ENCODE measurements at regions not wholly inside any gene's neighbourhood (a gene's known extent, or its start where the extent isn't known, plus 50 kb on each side); places are given as distances from the start of the nearest gene placed in this dataset.

GRCh38 chr4:155568641-155569220, 97.9 kb upstream of the GUCY1A1 start:
- no TSS peak for BruUV-seq (replicated peaks)
- Histone ChIP-seq H3K4me1 (ENCODE audit: insufficient read depth, low read length, poor library complexity, severe bottlenecking) (no peaks in the 10 kb centered on the region), H2AFZ (ENCODE audit: low read length) (no peak overlapping the region), H3K4me3 (ENCODE audit: low read depth, low read length, poor library complexity, severe bottlenecking) (no peak overlapping the region), H3K9me2 (ENCODE audit: insufficient read depth, low read length) (no peaks in the 10 kb centered on the region), H4K20me1 (ENCODE audit: insufficient read depth, low read length) (no peaks in the 10 kb centered on the region; the same call in 1 of the 2 replicates), H3K36me3 (ENCODE audit: insufficient read depth, low read length) (no peaks in the 10 kb centered on the region), H3K9me3 (ENCODE audit: low read length) (no peaks in the 10 kb centered on the region), H3K4me2 (ENCODE audit: low read length) (no peak overlapping the region), H3K27ac (ENCODE audit: low read depth, low read length, poor library complexity, severe bottlenecking) (no peak overlapping the region), H3K79me2 (ENCODE audit: insufficient read depth, low read depth, low read length) (no peaks in the 10 kb centered on the region)
- TF ChIP-seq EZH2phosphoT487 (IDR thresholded peaks at IDR 0.05; ENCODE audit: borderline replicate concordance, low read depth, low read length) = no peak
- TF ChIP-seq CTCF (conservative IDR thresholded peaks at IDR 0.05; ENCODE audit: low read length) = no peak
- ChIA-PET CTCF (ENCODE audit: unreplicated experiment) (no interaction called here), POLR2A (no interaction called here)
- DNase-seq (ENCODE audit: low spot score) = no peak
- intact Hi-C loops (cut with micrococcal nuclease; ENCODE audit: unreplicated experiment) = no loop called here

- TF ChIP-seq EZH2phosphoT487 (IDR thresholded peaks at IDR 0.05; ENCODE audit: borderline replicate concordance, low read depth, low read length) = no peak
- no peak for TF ChIP-seq CTCF (conservative IDR thresholded peaks at IDR 0.05; ENCODE audit: low read length)
- POLR2A ChIA-PET = interaction anchor here (0.6 kb wide), 1 partner anchor 462 kb away, joined by 3 read pairs; no protein-coding TSS in a partner anchor
- no peak overlapping the region for H2AFZ ChIP-seq (ENCODE audit: low read length)
- H4K20me1 ChIP-seq (ENCODE audit: insufficient read depth, low read length) = no peaks in the 10 kb centered on the region; the same call in 1 of the 2 replicates
- BruUV-seq (replicated peaks) = no TSS peak
- no peak for DNase-seq (ENCODE audit: low spot score)
- H3K36me3 ChIP-seq (ENCODE audit: insufficient read depth, low read length) = no peaks in the 10 kb centered on the region
- H3K79me2 ChIP-seq (ENCODE audit: insufficient read depth, low read depth, low read length) = no peaks in the 10 kb centered on the region
- H3K4me1 ChIP-seq (ENCODE audit: insufficient read depth, low read length, poor library complexity, severe bottlenecking) = no peaks in the 10 kb centered on the region
- no peaks in the 10 kb centered on the region for H3K9me2 ChIP-seq (ENCODE audit: insufficient read depth, low read length)
- intact Hi-C loops (cut with micrococcal nuclease; ENCODE audit: unreplicated experiment) = no loop called here
- no peak overlapping the region for H3K4me2 ChIP-seq (ENCODE audit: low read length)
- H3K9me3 ChIP-seq (ENCODE audit: low read length) = no peaks in the 10 kb centered on the region
- CTCF ChIA-PET (ENCODE audit: unreplicated experiment) = no interaction called here
- H3K4me3 ChIP-seq (ENCODE audit: low read depth, low read length, poor library complexity, severe bottlenecking) = no peak overlapping the region
- no peak overlapping the region for H3K27ac ChIP-seq (ENCODE audit: low read depth, low read length, poor library complexity, severe bottlenecking)
These were observed 100.3 kb upstream of the GUCY1A1 start for GRCh38 chr4:155566354-155566753.

GRCh38 chr4:155565776-155566175, 100.9 kb upstream of the GUCY1A1 start:
- Histone ChIP-seq H3K27ac (ENCODE audit: low read depth, low read length, poor library complexity, severe bottlenecking) (no peak overlapping the region), H3K4me2 (ENCODE audit: low read length) (no peak overlapping the region), H3K79me2 (ENCODE audit: insufficient read depth, low read depth, low read length) (no peaks in the 10 kb centered on the region), H3K4me1 (ENCODE audit: insufficient read depth, low read length, poor library complexity, severe bottlenecking) (no peaks in the 10 kb centered on the region), H3K36me3 (ENCODE audit: insufficient read depth, low read length) (no peaks in the 10 kb centered on the region), H2AFZ (ENCODE audit: low read length) (no peak overlapping the region), H3K4me3 (ENCODE audit: low read depth, low read length, poor library complexity, severe bottlenecking) (no peak overlapping the region), H3K9me3 (ENCODE audit: low read length) (no peaks in the 10 kb centered on the region), H3K9me2 (ENCODE audit: insufficient read depth, low read length) (no peaks in the 10 kb centered on the region), H4K20me1 (ENCODE audit: insufficient read depth, low read length) (no peaks in the 10 kb centered on the region; the same call in 1 of the 2 replicates)
- ChIA-PET POLR2A (interaction anchor here (0.6 kb wide), 1 partner anchor 462 kb away, joined by 3 read pairs; no protein-coding TSS in a partner anchor), CTCF (ENCODE audit: unreplicated experiment) (no interaction called here)
- BruUV-seq (replicated peaks) = no TSS peak
- intact Hi-C loops (cut with micrococcal nuclease; ENCODE audit: unreplicated experiment) = no loop called here
- TF ChIP-seq CTCF (conservative IDR thresholded peaks at IDR 0.05; ENCODE audit: low read length) (no peak), EZH2phosphoT487 (IDR thresholded peaks at IDR 0.05; ENCODE audit: borderline replicate concordance, low read depth, low read length) (no peak)
- DNase-seq (ENCODE audit: low spot score) = no peak

Data from OCI-LY7 (cell line).